Right atrium auricular region (tissue), 2 donors: ENCODE measurements at regions not wholly inside any gene's neighbourhood (a gene's known extent, or its start where the extent isn't known, plus 50 kb on each side); places are given as distances from the start of the nearest gene placed in this dataset.

Source experiments
- DNase-seq: peaks from one replicate; pipeline ENCODE4 v3.0.0-alpha.2; 2019; ENCODE audit warnings: low spot score
- H3K27ac ChIP-seq, 2 donors: fragments of 200-600 bp; sonication (generic); 1 replicate in 1 of 2; 2 replicates in 1 of 2; pipeline ENCODE4 v1.5.1; 2016 to 2019
- H3K27me3 ChIP-seq, 2 donors: fragments of 200-600 bp; sonication (generic); one replicate each; pipeline versions ENCODE4 v1.5.1 to v1.6.0; 2017 to 2019
- H3K36me3 ChIP-seq: fragments of 200-600 bp; sonication (generic); one replicate; pipeline ENCODE4 v1.5.1; 2016
- H3K4me1 ChIP-seq, 2 donors: fragments of 200-600 bp; sonication (generic); one replicate each; pipeline versions ENCODE4 v1.5.1 to v1.6.0; 2017 to 2019
- H3K4me3 ChIP-seq, 2 donors: fragments of 200-600 bp; sonication (generic); 1 replicate in 1 of 2; 2 replicates in 1 of 2; pipeline ENCODE4 v1.5.1; 2017 to 2019; ENCODE audit warnings: mild to moderate bottlenecking in 1 of 2, moderate library complexity in 1 of 2
- H3K9me3 ChIP-seq, 2 donors: fragments of 200-600 bp; sonication (generic); one replicate each; pipeline ENCODE4 v1.5.1; 2019
- TF ChIP-seq, protein P1 (sequence below), 2 donors: fragments of 200-600 bp; sonication (generic); IDR thresholded peaks; one replicate each; pipeline ENCODE4 v1.5.1; 2019; ENCODE audit warnings: antibody characterized with exemption in 2 of 2

DNA sequence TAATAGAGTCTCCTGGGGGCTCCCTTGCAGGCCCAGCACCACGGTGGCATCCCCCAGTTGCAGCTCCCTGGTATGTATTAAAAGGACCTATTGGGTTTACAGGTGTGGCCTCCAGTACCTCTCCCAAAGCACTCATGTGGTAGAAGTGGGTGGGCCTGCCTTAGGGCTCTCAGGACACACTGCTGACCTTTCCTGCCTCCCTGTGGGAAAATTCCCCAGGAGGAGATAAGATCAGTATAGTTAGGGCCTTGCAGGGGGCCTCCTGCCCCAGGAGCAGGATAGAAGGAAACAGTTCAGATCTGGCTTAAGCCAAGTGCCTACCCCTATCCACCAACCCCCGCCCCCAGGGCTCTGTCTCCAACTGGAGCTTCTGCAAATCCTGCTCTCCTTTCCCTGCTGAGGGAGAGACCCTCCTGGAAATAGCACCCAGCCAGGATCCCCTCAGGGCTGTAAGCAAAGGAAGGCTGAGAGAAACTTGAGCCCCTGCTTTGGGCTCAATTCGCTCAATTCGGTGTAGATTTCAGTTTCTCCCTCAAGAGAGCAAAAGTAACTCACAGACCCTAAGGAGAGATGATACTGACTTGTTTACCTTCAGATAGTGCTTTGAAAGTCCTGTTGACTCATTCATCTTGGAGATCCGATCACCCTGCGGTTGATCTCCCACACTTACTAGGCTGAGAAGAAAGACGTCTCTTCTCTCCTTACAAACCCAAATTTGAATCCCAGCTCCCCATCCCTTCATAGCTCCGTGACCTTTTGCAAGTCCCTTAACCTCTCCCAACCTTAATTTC, 130.6 kb downstream of the WDR11 start:
- peaks cover 0 to 10% of the 10 kb centered on the region in 2 donors for H3K4me1 ChIP-seq
- H3K4me3 ChIP-seq, result no peak overlapping the region
- TF ChIP-seq, protein P1, sequence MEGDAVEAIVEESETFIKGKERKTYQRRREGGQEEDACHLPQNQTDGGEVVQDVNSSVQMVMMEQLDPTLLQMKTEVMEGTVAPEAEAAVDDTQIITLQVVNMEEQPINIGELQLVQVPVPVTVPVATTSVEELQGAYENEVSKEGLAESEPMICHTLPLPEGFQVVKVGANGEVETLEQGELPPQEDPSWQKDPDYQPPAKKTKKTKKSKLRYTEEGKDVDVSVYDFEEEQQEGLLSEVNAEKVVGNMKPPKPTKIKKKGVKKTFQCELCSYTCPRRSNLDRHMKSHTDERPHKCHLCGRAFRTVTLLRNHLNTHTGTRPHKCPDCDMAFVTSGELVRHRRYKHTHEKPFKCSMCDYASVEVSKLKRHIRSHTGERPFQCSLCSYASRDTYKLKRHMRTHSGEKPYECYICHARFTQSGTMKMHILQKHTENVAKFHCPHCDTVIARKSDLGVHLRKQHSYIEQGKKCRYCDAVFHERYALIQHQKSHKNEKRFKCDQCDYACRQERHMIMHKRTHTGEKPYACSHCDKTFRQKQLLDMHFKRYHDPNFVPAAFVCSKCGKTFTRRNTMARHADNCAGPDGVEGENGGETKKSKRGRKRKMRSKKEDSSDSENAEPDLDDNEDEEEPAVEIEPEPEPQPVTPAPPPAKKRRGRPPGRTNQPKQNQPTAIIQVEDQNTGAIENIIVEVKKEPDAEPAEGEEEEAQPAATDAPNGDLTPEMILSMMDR (IDR thresholded peaks at IDR 0.05), result no peak
- no peak for DNase-seq
- H3K27me3 ChIP-seq, result peaks cover 0 to 4% of the 10 kb centered on the region in 2 donors
- H3K9me3 ChIP-seq, result no peaks in the 10 kb centered on the region
- H3K27ac ChIP-seq, result no peak overlapping the region
- no peaks in the 10 kb centered on the region for H3K36me3 ChIP-seq

GRCh38 chr10:120982507-120982906, 131.3 kb downstream of the WDR11 start:
- H3K4me3 ChIP-seq, result no peak overlapping the region
- peak; percentile 4 for DNase-seq
- H3K4me1 ChIP-seq, result peaks cover 0 to 10% of the 10 kb centered on the region in 2 donors
- no peaks in the 10 kb centered on the region for H3K36me3 ChIP-seq
- H3K27ac ChIP-seq, result no peak overlapping the region
- TF ChIP-seq, protein P1 (IDR thresholded peaks at IDR 0.05), result no peak
- no peaks in the 10 kb centered on the region for H3K9me3 ChIP-seq
- peaks cover 0 to 4% of the 10 kb centered on the region in 2 donors for H3K27me3 ChIP-seq

GRCh38 chr10:120983721-120984120, 132.6 kb downstream of the WDR11 start:
- Histone ChIP-seq H3K36me3 (no peaks in the 10 kb centered on the region), H3K27me3 (no peaks in the 10 kb centered on the region), H3K4me3 (no peak overlapping the region), H3K4me1 (peaks cover 0 to 10% of the 10 kb centered on the region in 2 donors), H3K27ac (no peak overlapping the region), H3K9me3 (peaks cover 0 to 4% of the 10 kb centered on the region in 2 donors)
- DNase-seq, result no peak
- TF ChIP-seq, protein P1 (IDR thresholded peaks at IDR 0.05), result no peak

DNA sequence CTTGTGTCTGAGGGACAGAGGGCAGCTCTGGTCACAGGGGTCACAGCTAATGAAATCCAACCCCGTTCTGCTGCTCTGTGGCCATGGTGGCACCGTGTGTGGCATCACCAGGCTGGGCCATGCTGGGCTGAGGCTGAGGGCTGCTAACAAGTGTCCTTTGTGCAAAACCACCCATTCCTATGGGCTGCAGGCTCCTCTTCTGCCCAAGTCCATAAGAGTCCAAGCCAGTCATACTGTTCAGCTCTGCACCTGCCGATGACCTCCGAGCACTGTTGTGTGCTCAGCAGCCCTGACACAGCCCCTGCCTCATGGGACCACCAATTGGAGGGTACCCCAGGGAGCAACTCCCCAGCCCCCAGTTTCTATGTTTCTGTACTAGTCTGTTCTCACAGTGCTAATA, 133.1 kb downstream of the WDR11 start:
- Histone ChIP-seq H3K4me3 (no peak overlapping the region), H3K9me3 (peaks cover 0 to 9% of the 10 kb centered on the region in 2 donors), H3K27ac (no peak overlapping the region), H3K27me3 (no peaks in the 10 kb centered on the region), H3K36me3 (no peaks in the 10 kb centered on the region), H3K4me1 (peaks cover 0 to 7% of the 10 kb centered on the region in 2 donors)
- TF ChIP-seq, protein P1 (IDR thresholded peaks at IDR 0.05), result no peak
- DNase-seq, result peak; percentile 16

- Histone ChIP-seq H3K9me3 (peaks cover 0 to 18% of the 10 kb centered on the region in 2 donors), H3K4me3 (no peak overlapping the region), H3K27me3 (no peaks in the 10 kb centered on the region), H3K36me3 (no peaks in the 10 kb centered on the region), H3K27ac (no peak overlapping the region), H3K4me1 (no peaks in the 10 kb centered on the region)
- TF ChIP-seq, protein P1 (IDR thresholded peaks at IDR 0.05), result no peak
- no peak for DNase-seq
Measured at GRCh38 chr10:120987359-120987758, 136.2 kb downstream of the WDR11 start.
